SU-DHL-6 (cell line): ENCODE measurements at regions not wholly inside any gene's neighbourhood (a gene's known extent, or its start where the extent isn't known, plus 50 kb on each side); places are given as distances from the start of the nearest gene placed in this dataset.
"Not testable (repeated sequence)": the region's sequence is repeated elsewhere in the genome, so short reads cannot be mapped to it uniquely, and the experiment has no call there.

Source experiments
- H2AFZ ChIP-seq: fragments of 200-600 bp; sonication (generic); 2 replicates; pipeline ENCODE4 v1.6.1; 2014; ENCODE audit warnings: low read depth, mild to moderate bottlenecking, moderate library complexity, mixed read lengths, antibody characterized with exemption, low read length; ENCODE audit not compliant: severe bottlenecking
- H3F3A ChIP-seq: fragments of 200-600 bp; shearing (Covaris generic); 2 replicates; pipeline ENCODE4 v1.6.0; 2016; ENCODE audit warnings: antibody characterized with exemption, mild to moderate bottlenecking; ENCODE audit not compliant: insufficient read depth
- H3K27ac ChIP-seq: fragments of 200-600 bp; sonication (generic); 2 replicates; pipeline ENCODE4 v1.5.1; 2016; ENCODE audit warnings: low read depth, mild to moderate bottlenecking, low read length, moderate library complexity, mixed read lengths
- H3K27me3 ChIP-seq: fragments of 200-600 bp; sonication (generic), shearing (Covaris generic); 2 replicates; pipeline ENCODE4 v1.6.0; 2014; ENCODE audit warnings: mild to moderate bottlenecking, low read length
- H3K36me3 ChIP-seq: fragments of 200-600 bp; sonication (generic); 2 replicates; pipeline ENCODE4 v1.6.1; 2014; ENCODE audit warnings: mild to moderate bottlenecking, low read length, mixed read lengths
- H3K4me2 ChIP-seq: fragments of 300-600, 200-600 bp; shearing (Covaris generic), sonication (generic); 2 replicates; pipeline ENCODE4 v1.6.0; 2014; ENCODE audit warnings: low read length, low read depth, mild to moderate bottlenecking; ENCODE audit not compliant: poor library complexity, severe bottlenecking
- H3K4me3 ChIP-seq: fragments of 200-600 bp; sonication (generic); 2 replicates; pipeline ENCODE4 v1.5.1; 2014; ENCODE audit warnings: antibody characterized with exemption, low read length, mild to moderate bottlenecking, mixed read lengths; ENCODE audit not compliant: insufficient read depth, poor library complexity, severe bottlenecking
- H3K79me2 ChIP-seq: fragments of 200-600 bp; sonication (generic); 2 replicates; pipeline ENCODE4 v1.6.1; 2014; ENCODE audit warnings: mild to moderate bottlenecking, low read length, moderate library complexity; ENCODE audit not compliant: insufficient read depth
- H3K9ac ChIP-seq: fragments of 200-600 bp; sonication (generic); 2 replicates; pipeline ENCODE4 v1.7.0; 2014; ENCODE audit warnings: mild to moderate bottlenecking, low read length
- H3K9me2 ChIP-seq: fragments of 200-600 bp; sonication (generic); replicated peaks from 2 replicates; pipeline ENCODE4 v1.6.1; 2014; ENCODE audit warnings: low read length; ENCODE audit not compliant: insufficient read depth
- H3K9me3 ChIP-seq: fragments of 200-600 bp; sonication (generic); 2 replicates; pipeline ENCODE4 v1.6.1; 2014; ENCODE audit warnings: low read length, mixed read lengths; ENCODE audit not compliant: insufficient read depth
- H4K20me1 ChIP-seq: fragments of 200-600 bp; sonication (generic); 2 replicates; pipeline ENCODE4 v1.6.1; 2014; ENCODE audit warnings: low read depth, mild to moderate bottlenecking, antibody characterized with exemption, low read length, moderate library complexity, mixed read lengths
- CTCF ChIP-seq: fragments of 200-600 bp; sonication (generic); IDR thresholded peaks from one replicate; pipeline ENCODE4 v1.5.1; 2017; ENCODE audit warnings: antibody characterized with exemption, mild to moderate bottlenecking, low read length, moderate library complexity; ENCODE audit not compliant: insufficient read depth, poor library complexity, severe bottlenecking
- EZH2phosphoT487 ChIP-seq: fragments of 200-600 bp; sonication (generic), shearing (Covaris generic); conservative IDR thresholded peaks from 2 replicates; pipeline ENCODE4 v1.6.1; 2018; ENCODE audit warnings: mild to moderate bottlenecking, antibody characterized with exemption, low read length, moderate library complexity, mixed read lengths

DNA sequence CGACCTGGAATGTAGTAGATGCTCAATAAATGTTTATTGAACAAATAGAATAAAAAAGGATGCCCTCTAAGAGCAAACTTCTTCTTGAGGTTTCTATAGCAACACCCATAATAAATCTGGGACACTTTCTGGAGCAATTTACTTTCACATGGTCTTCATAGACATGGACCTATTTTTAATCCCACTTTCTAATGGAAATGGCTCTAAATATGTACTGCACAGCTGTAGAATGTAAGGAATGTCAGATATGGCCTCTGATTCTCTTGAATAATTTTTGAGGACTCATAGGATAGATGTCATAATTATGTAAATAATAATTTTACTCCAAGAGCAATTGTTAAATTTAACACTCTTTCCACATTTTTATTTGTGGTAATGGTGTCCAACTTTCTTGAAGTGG, 133.5 kb upstream of the DAAM1 start:
- Histone ChIP-seq H3K4me2 (no peak overlapping the region), H3K36me3 (no peaks in the 10 kb centered on the region), H3K27me3 (no peaks in the 10 kb centered on the region), H3F3A (no peaks in the 10 kb centered on the region), H3K9me2 (no peaks in the 10 kb centered on the region), H3K9me3 (no peaks in the 10 kb centered on the region), H3K79me2 (no peaks in the 10 kb centered on the region), H4K20me1 (no peaks in the 10 kb centered on the region), H2AFZ (no peak overlapping the region), H3K4me3 (no peak overlapping the region), H3K9ac (no peak overlapping the region), H3K27ac (no peak overlapping the region)
- TF ChIP-seq CTCF (no peak), EZH2phosphoT487 (no peak)

DNA sequence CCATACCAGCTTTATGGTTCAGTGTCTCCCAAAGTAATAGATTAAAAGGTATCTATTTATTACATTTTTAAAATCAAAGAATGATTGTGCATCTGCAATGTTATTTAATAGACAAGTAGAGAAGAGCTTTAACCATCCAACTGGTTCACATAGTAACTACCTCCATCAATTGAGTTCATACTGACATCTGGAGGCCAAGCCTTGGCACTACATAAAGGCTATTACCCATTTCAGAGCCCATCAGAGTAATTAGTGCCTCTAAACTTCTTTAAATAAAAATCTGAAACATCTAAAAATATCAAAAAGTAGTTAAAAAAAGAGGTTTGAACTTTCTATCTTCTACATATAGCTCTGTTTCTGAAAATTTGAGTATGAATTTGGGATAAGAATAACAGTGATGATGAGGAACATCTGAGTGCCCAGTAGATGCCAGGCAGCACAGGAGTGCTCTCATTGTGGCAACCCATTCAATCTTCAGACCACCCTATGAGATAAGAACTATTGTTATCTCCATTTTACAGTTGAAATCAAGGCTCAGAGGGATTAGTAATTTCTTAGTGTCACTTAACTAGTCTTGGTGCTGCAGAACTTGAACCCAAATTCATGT, 132.9 kb upstream of the DAAM1 start:
- Histone ChIP-seq H4K20me1 (no peaks in the 10 kb centered on the region), H3K9me2 (no peaks in the 10 kb centered on the region), H3K36me3 (no peaks in the 10 kb centered on the region), H3K9ac (no peak overlapping the region), H3F3A (no peaks in the 10 kb centered on the region), H3K4me2 (no peak overlapping the region), H3K9me3 (no peaks in the 10 kb centered on the region), H3K27ac (no peak overlapping the region), H3K4me3 (no peak overlapping the region), H3K27me3 (no peaks in the 10 kb centered on the region), H3K79me2 (no peaks in the 10 kb centered on the region), H2AFZ (no peak overlapping the region)
- no peak for TF ChIP-seq EZH2phosphoT487
- peak; percentile 83 for TF ChIP-seq CTCF

GRCh38 chr14:59057551-59057950, 130.9 kb upstream of the DAAM1 start:
- Histone ChIP-seq H3K27ac (no peak overlapping the region), H3K9me2 (no peaks in the 10 kb centered on the region), H3K27me3 (no peaks in the 10 kb centered on the region), H3K79me2 (no peaks in the 10 kb centered on the region), H4K20me1 (no peaks in the 10 kb centered on the region), H3K4me3 (no peak overlapping the region), H3K36me3 (no peaks in the 10 kb centered on the region), H3K9ac (no peak overlapping the region), H2AFZ (no peak overlapping the region), H3K9me3 (no peaks in the 10 kb centered on the region), H3K4me2 (no peak overlapping the region), H3F3A (no peaks in the 10 kb centered on the region)
- TF ChIP-seq EZH2phosphoT487 (no peak), CTCF (no peak)

DNA sequence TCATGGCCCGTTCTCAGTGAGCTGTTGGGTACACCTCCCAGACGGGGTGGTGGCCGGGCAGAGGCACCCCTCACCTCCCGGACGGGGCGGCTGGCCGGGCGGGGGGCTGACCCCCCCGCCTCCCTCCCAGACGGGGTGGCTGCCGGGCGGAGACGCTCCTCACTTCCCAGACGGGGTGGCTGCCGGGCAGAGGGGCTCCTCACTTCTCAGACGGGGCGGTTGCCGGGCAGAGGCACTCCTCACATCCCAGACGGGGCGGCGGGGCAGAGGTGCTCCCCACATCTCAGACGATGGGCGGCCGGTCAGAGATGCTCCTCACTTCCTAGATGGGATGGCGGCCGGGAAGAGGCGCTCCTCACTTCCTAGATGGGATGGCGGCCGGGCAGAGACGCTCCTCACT, 129.7 kb upstream of the DAAM1 start:
- H4K20me1 ChIP-seq, H3K4me3 ChIP-seq, H3K9me2 ChIP-seq, H3K27me3 ChIP-seq, H3K36me3 ChIP-seq, H3K9me3 ChIP-seq, H3K27ac ChIP-seq, H3K79me2 ChIP-seq, H3K9ac ChIP-seq, H2AFZ ChIP-seq, H3F3A ChIP-seq, H3K4me2 ChIP-seq: not testable (repeated sequence)
